ENCODE measurements at regions not wholly inside any gene's neighbourhood (a gene's known extent, or its start where the extent isn't known, plus 50 kb on each side); places are given as distances from the start of the nearest gene placed in this dataset.
A peak's percentile ranks its signal among the peaks of the same experiment; 100 is the strongest.

DNA sequence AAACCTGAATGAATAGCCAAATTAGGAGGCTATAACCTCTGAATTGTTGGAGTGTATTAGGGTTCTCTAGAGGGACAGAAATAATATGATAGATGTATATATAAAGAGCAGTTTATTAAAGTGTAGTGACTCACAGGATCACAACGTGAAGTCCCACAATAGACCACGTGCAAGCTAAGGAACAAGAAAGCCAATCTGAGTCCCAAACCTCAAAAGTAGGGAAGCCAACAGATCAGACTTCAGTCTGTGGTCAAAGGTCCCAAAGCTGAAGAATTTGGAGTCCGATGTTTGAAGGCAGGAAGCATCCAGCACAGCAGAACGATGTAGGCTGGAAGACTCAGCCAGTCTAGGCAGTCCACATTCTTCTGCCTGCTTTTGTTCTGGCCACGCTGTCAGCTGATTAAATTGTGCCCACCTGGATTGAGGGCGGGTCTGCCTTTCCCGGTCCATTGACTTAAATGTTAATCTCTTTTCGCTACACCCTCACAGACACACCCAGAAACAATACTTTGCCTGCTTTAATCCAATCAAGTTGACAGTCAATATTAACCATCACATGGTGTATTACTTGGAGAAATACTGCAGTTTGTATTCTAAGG, 550.6 kb downstream of the CDH10 start:
- FAIRE-seq (no peak), DNase-seq (no peak)
- Histone ChIP-seq H3K9me3 (ENCODE audit: control insufficient read depth in 2 of 2, insufficient read depth in 1 of 2, low read depth in 1 of 2, low read length in 1 of 2) (no peaks in the 10 kb centered on the region), H3K27me3 (ENCODE audit: control insufficient read depth in 3 of 3, insufficient read depth in 3 of 3, low read length in 3 of 3) (no peaks in the 10 kb centered on the region), H3K4me1 (ENCODE audit: control insufficient read depth in 3 of 3, insufficient read depth in 2 of 3, low read depth in 1 of 3, low read length in 2 of 3) (no peaks in the 10 kb centered on the region), H3K4me3 (ENCODE audit: low read depth in 1 of 3, low read length in 3 of 3) (no peak overlapping the region), H3K36me3 (ENCODE audit: control insufficient read depth in 3 of 3, insufficient read depth in 2 of 3, low read depth in 1 of 3, low read length in 3 of 3) (no peaks in the 10 kb centered on the region), H3K27ac (ENCODE audit: low read depth in 1 of 3, low read length in 2 of 3) (no peak overlapping the region)
- 57 to 72% (median 69%) methylated on average over 8 of the region's 8 CpGs for WGBS, 3 donors

DNA sequence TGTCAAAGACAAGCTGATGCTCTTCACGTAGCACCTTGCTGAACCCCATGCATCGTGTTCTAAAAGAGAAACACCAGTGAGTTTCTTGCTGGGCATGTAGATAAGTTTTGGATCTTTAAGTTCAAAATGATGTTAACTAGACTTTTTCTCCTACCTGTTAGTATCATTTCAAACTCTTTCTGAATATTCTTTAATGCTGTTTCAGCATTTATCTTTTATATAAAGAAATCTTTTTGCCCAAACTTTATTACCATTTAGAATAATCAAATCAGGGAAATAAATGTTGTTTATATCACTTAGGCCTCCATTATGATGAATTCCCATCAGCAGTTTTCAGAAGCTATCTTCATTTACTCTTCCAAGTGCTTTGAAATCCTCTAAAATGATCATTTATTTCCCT, 542.8 kb downstream of the CDH10 start:
- H3K27ac ChIP-seq (ENCODE audit: low read depth in 1 of 3, low read length in 2 of 3), result no peak overlapping the region
- H3K36me3 ChIP-seq (ENCODE audit: control insufficient read depth in 3 of 3, insufficient read depth in 2 of 3, low read depth in 1 of 3, low read length in 3 of 3), result no peaks in the 10 kb centered on the region
- H3K27me3 ChIP-seq (ENCODE audit: control insufficient read depth in 3 of 3, insufficient read depth in 3 of 3, low read length in 3 of 3), result no peaks in the 10 kb centered on the region
- FAIRE-seq, result no peak
- H3K4me1 ChIP-seq (ENCODE audit: control insufficient read depth in 3 of 3, insufficient read depth in 2 of 3, low read depth in 1 of 3, low read length in 2 of 3), result no peaks in the 10 kb centered on the region
- no peak overlapping the region for H3K4me3 ChIP-seq (ENCODE audit: low read depth in 1 of 3, low read length in 3 of 3)
- WGBS, 3 donors, result 86 to 89% (median 89%) methylated on average over 2 of the region's 2 CpGs
- peaks cover 0 to 4% of the 10 kb centered on the region in 2 donors for H3K9me3 ChIP-seq (ENCODE audit: control insufficient read depth in 2 of 2, insufficient read depth in 1 of 2, low read depth in 1 of 2, low read length in 1 of 2)
- DNase-seq, result no peak

DNA sequence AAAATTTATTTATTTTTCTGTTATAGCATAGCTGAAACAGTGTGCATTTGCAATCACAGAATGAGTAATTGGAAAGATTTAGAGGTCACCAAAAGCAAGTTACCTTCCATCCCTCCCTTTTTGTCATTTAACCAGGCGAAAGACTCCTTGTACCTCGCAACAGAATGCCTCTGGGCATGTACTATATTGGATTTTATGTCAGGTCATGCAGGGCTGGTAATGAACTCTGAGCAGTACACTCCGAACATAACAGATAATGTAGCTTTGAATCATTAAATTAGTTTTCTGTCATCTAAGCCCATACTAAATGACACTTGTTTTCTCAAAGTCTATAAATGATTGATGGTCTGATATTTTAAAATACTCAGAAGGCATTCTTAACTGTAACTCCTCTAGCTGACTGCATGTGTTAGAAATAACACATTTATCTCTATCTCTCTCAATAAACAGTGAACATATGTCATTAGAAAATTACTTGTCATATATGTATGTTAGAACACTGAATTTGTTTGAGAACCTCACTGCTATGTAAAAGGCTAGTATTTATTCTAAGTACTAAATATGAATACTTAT, 541.2 kb downstream of the CDH10 start:
- Histone ChIP-seq H3K27me3 (ENCODE audit: control insufficient read depth in 3 of 3, insufficient read depth in 3 of 3, low read length in 3 of 3) (no peaks in the 10 kb centered on the region), H3K4me1 (ENCODE audit: control insufficient read depth in 3 of 3, insufficient read depth in 2 of 3, low read depth in 1 of 3, low read length in 2 of 3) (no peaks in the 10 kb centered on the region), H3K36me3 (ENCODE audit: control insufficient read depth in 3 of 3, insufficient read depth in 2 of 3, low read depth in 1 of 3, low read length in 3 of 3) (no peaks in the 10 kb centered on the region), H3K4me3 (ENCODE audit: low read depth in 1 of 3, low read length in 3 of 3) (no peak overlapping the region), H3K27ac (ENCODE audit: low read depth in 1 of 3, low read length in 2 of 3) (no peak overlapping the region), H3K9me3 (ENCODE audit: control insufficient read depth in 2 of 2, insufficient read depth in 1 of 2, low read depth in 1 of 2, low read length in 1 of 2) (peaks cover 0 to 4% of the 10 kb centered on the region in 2 donors)
- DNase-seq (no peak), FAIRE-seq (no peak)
- 63 to 75% (median 64%) methylated on average over 3 of the region's 3 CpGs for WGBS, 3 donors

DNA sequence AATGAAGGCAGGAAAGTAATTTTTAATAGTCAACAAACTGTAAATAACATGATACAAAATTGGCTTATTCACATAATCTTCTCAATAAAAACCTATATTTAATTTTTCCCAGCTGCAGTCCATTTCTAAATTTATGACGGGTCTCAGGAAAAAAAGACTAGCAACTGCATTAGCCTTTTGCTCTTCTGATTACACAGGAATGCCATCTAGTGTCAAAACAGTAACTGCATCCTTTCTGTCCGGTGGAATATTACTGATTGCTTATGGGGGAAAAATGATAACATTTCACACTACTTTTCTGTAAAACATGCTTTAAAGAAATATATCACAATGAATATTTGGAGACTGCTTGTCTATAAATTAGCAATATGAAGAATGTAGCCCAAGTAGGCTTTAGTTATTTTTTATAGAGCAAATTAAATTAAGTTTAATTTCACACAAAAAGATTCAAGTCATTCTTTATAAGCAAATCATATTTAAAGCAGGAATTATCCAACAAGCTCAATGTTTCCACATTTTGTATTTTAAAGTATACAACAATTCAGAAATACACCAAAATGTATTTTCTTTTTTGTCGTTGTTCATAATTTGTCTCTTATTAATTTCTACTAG, 534.7 kb downstream of the CDH10 start:
- H3K4me1 ChIP-seq (ENCODE audit: control insufficient read depth in 3 of 3, insufficient read depth in 2 of 3, low read depth in 1 of 3, low read length in 2 of 3), result no peaks in the 10 kb centered on the region
- H3K27ac ChIP-seq (ENCODE audit: low read depth in 1 of 3, low read length in 2 of 3), result no peak overlapping the region
- 33 to 38% (median 34%) methylated on average over 3 of the region's 3 CpGs for whole genome bisulfite sequencing, 3 donors
- H3K9me3 ChIP-seq (ENCODE audit: control insufficient read depth in 2 of 2, insufficient read depth in 1 of 2, low read depth in 1 of 2, low read length in 1 of 2), result peaks cover 0 to 1% of the 10 kb centered on the region in 2 donors
- no peaks in the 10 kb centered on the region for H3K36me3 ChIP-seq (ENCODE audit: control insufficient read depth in 3 of 3, insufficient read depth in 2 of 3, low read depth in 1 of 3, low read length in 3 of 3)
- no peaks in the 10 kb centered on the region for H3K27me3 ChIP-seq (ENCODE audit: control insufficient read depth in 3 of 3, insufficient read depth in 3 of 3, low read length in 3 of 3)
- no peak overlapping the region for H3K4me3 ChIP-seq (ENCODE audit: low read depth in 1 of 3, low read length in 3 of 3)
- FAIRE-seq (no peak), DNase-seq (peak in 1 of 2 donors; percentile 1)

DNA sequence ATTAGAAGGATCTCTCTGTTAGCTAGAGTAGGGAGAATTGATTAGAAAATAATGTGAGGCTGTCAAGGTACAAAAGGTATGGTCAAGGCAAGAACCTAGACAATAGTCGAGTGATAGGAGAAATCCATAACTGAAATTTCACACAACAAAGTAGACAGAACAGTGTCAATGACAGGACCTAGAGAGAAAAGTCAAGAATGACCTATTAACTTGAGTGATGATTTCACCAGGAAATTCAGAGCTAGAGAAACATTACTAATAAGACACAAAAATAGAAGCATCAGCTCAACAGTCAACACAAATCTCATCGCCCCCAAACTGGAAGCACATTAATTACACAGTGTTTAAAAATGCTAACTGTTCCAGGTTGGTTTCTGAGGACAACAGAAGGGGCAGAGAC, 532.4 kb downstream of the CDH10 start:
- no peaks in the 10 kb centered on the region for H3K9me3 ChIP-seq (ENCODE audit: control insufficient read depth in 2 of 2, insufficient read depth in 1 of 2, low read depth in 1 of 2, low read length in 1 of 2)
- WGBS, 3 donors, result 75 to 81% (median 76%) methylated on average over 2 of the region's 2 CpGs
- H3K4me1 ChIP-seq (ENCODE audit: control insufficient read depth in 3 of 3, insufficient read depth in 2 of 3, low read depth in 1 of 3, low read length in 2 of 3), result no peaks in the 10 kb centered on the region
- H3K27ac ChIP-seq (ENCODE audit: low read depth in 1 of 3, low read length in 2 of 3), result no peak overlapping the region
- DNase-seq, result no peak
- no peaks in the 10 kb centered on the region for H3K36me3 ChIP-seq (ENCODE audit: control insufficient read depth in 3 of 3, insufficient read depth in 2 of 3, low read depth in 1 of 3, low read length in 3 of 3)
- H3K27me3 ChIP-seq (ENCODE audit: control insufficient read depth in 3 of 3, insufficient read depth in 3 of 3, low read length in 3 of 3), result no peaks in the 10 kb centered on the region
- H3K4me3 ChIP-seq (ENCODE audit: low read depth in 1 of 3, low read length in 3 of 3), result no peak overlapping the region
- FAIRE-seq, result no peak

DNA sequence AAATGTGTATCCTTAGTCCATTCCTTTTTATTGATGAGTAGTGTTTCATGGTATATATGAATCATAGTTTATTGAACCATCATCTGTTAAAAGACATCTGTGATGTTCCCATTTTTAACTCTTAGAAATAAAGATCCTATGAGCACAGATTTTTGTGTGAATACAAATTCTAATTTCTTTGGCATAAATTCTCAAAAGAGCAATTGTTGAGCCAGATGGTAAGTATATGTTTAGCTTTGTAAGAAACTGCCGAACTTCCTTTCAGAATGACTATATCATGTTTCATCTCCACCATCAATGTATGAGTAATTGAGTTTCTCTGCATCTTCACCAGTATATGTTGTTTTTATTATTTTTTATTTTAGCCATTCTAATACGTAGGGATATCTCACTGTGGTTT, 526.4 kb downstream of the CDH10 start:
- Histone ChIP-seq H3K27ac (ENCODE audit: low read depth in 1 of 3, low read length in 2 of 3) (no peak overlapping the region), H3K4me3 (ENCODE audit: low read depth in 1 of 3, low read length in 3 of 3) (no peak overlapping the region), H3K9me3 (ENCODE audit: control insufficient read depth in 2 of 2, insufficient read depth in 1 of 2, low read depth in 1 of 2, low read length in 1 of 2) (no peaks in the 10 kb centered on the region), H3K36me3 (ENCODE audit: control insufficient read depth in 3 of 3, insufficient read depth in 2 of 3, low read depth in 1 of 3, low read length in 3 of 3) (no peaks in the 10 kb centered on the region), H3K27me3 (ENCODE audit: control insufficient read depth in 3 of 3, insufficient read depth in 3 of 3, low read length in 3 of 3) (no peaks in the 10 kb centered on the region), H3K4me1 (ENCODE audit: control insufficient read depth in 3 of 3, insufficient read depth in 2 of 3, low read depth in 1 of 3, low read length in 2 of 3) (no peaks in the 10 kb centered on the region)
- DNase-seq (no peak), FAIRE-seq (peak; percentile 23)
- 69 to 75% (median 73%) methylated on average over 2 of the region's 2 CpGs for WGBS, 3 donors

DNA sequence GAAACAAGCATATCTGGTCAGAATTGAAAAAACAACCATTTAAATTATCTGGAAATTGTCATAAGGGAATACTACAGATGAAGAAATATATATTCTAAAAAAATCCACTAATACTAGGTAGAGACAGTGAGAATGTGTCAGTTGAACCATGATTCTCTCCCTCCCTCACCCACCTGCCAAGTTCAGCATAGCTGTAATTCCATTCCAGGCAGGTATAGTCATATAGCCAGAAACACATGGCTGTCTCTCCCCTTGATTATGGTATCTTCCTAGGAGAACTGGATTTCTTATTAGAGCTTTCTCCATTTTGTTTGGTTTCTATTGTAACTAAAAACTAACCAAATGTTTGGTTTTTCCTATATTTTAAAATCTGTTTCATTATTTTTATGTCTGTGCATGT, 509.2 kb downstream of the CDH10 start:
- FAIRE-seq (no peak), DNase-seq (no peak)
- Histone ChIP-seq H3K27me3 (ENCODE audit: control insufficient read depth in 3 of 3, insufficient read depth in 3 of 3, low read length in 3 of 3) (no peaks in the 10 kb centered on the region), H3K4me1 (ENCODE audit: control insufficient read depth in 3 of 3, insufficient read depth in 2 of 3, low read depth in 1 of 3, low read length in 2 of 3) (no peaks in the 10 kb centered on the region), H3K27ac (ENCODE audit: low read depth in 1 of 3, low read length in 2 of 3) (no peak overlapping the region), H3K4me3 (ENCODE audit: low read depth in 1 of 3, low read length in 3 of 3) (no peak overlapping the region), H3K9me3 (ENCODE audit: control insufficient read depth in 2 of 2, insufficient read depth in 1 of 2, low read depth in 1 of 2, low read length in 1 of 2) (no peaks in the 10 kb centered on the region), H3K36me3 (ENCODE audit: control insufficient read depth in 3 of 3, insufficient read depth in 2 of 3, low read depth in 1 of 3, low read length in 3 of 3) (no peaks in the 10 kb centered on the region)

DNA sequence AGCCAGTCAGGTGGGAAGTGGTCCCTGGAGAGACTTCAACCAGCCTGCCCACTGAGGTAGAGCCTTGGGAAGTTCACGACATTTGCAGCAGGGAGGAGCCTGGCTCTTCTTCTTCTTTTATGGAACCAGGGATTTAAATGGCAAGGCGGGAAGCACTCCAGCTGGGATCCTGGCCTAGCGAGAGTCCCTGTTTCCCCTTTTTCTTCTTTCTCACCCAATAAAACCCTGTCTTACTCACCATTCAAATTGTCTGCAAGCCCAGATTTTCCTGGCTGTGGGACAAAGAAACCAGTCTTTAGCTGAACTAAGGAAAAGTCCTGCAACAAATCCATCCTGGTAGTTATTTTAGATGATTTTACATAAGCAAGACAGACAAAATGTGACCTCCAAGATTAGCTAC, 503.7 kb downstream of the CDH10 start:
- whole genome bisulfite sequencing, 3 donors, result 75 to 84% (median 83%) methylated on average over 3 of the region's 3 CpGs
- no peaks in the 10 kb centered on the region for H3K27me3 ChIP-seq (ENCODE audit: control insufficient read depth in 3 of 3, insufficient read depth in 3 of 3, low read length in 3 of 3)
- H3K36me3 ChIP-seq (ENCODE audit: control insufficient read depth in 3 of 3, insufficient read depth in 2 of 3, low read depth in 1 of 3, low read length in 3 of 3), result no peaks in the 10 kb centered on the region
- H3K27ac ChIP-seq (ENCODE audit: low read depth in 1 of 3, low read length in 2 of 3), result no peak overlapping the region
- FAIRE-seq, result no peak
- no peaks in the 10 kb centered on the region for H3K4me1 ChIP-seq (ENCODE audit: control insufficient read depth in 3 of 3, insufficient read depth in 2 of 3, low read depth in 1 of 3, low read length in 2 of 3)
- DNase-seq, result no peak
- no peaks in the 10 kb centered on the region for H3K9me3 ChIP-seq (ENCODE audit: control insufficient read depth in 2 of 2, insufficient read depth in 1 of 2, low read depth in 1 of 2, low read length in 1 of 2)
- no peak overlapping the region for H3K4me3 ChIP-seq (ENCODE audit: low read depth in 1 of 3, low read length in 3 of 3)

DNA sequence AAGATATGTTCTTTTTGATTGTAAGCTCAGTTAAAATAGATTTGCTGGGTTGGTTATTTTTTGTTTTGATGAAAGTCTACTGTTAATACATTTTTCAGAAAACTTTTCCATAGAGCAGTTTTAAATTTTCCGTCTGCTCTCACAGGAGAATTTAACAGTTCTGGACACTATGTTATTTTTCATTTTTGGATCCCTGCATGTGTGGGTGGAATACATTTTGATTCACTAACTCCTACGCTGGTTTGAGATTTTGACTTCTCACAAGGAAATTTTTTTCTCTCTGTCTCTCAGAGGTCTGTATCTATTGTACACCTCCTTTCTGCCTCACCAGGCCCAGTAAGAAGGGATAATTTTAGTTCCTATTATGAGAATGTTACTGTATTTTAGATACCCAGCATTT, 502.4 kb downstream of the CDH10 start:
- Histone ChIP-seq H3K27me3 (ENCODE audit: control insufficient read depth in 3 of 3, insufficient read depth in 3 of 3, low read length in 3 of 3) (no peaks in the 10 kb centered on the region), H3K4me1 (ENCODE audit: control insufficient read depth in 3 of 3, insufficient read depth in 2 of 3, low read depth in 1 of 3, low read length in 2 of 3) (no peaks in the 10 kb centered on the region), H3K36me3 (ENCODE audit: control insufficient read depth in 3 of 3, insufficient read depth in 2 of 3, low read depth in 1 of 3, low read length in 3 of 3) (no peaks in the 10 kb centered on the region), H3K27ac (ENCODE audit: low read depth in 1 of 3, low read length in 2 of 3) (no peak overlapping the region), H3K9me3 (ENCODE audit: control insufficient read depth in 2 of 2, insufficient read depth in 1 of 2, low read depth in 1 of 2, low read length in 1 of 2) (no peaks in the 10 kb centered on the region), H3K4me3 (ENCODE audit: low read depth in 1 of 3, low read length in 3 of 3) (no peak overlapping the region)
- FAIRE-seq, result no peak
- DNase-seq, result no peak
- 69 to 79% (median 75%) methylated on average over 2 of the region's 2 CpGs for WGBS, 3 donors

Measured in small intestine (tissue), 7 donors.